ENCODE measurements at regions not wholly inside any gene's neighbourhood (a gene's known extent, or its start where the extent isn't known, plus 50 kb on each side); places are given as distances from the start of the nearest gene placed in this dataset.

- no peak for TF ChIP-seq CTCF (conservative IDR thresholded peaks at IDR 0.05 in 1 of 2, IDR thresholded peaks at IDR 0.05 in 1 of 2; ENCODE audit: extremely low read depth in 1 of 2, insufficient read depth in 1 of 2, low read depth in 1 of 2, low read length in 2 of 2)
- no peak for TF ChIP-seq EZH2 (IDR thresholded peaks at IDR 0.05; ENCODE audit: borderline replicate concordance, low read length)
Observed at GRCh38 chr9:81069038-81069795, 620.1 kb downstream of the TLE1 start.

Data from mammary epithelial cell (primary cell).